ENCODE measurements at regions not wholly inside any gene's neighbourhood (a gene's known extent, or its start where the extent isn't known, plus 50 kb on each side); places are given as distances from the start of the nearest gene placed in this dataset.

GRCh38 chr9:89980600-89980999 lies 375.8 kb downstream of the GADD45G start (continued):
- no peak for TF ChIP-seq GLIS2 (tag by site-specific recombination; IDR thresholded peaks at IDR 0.05)

- ChIA-PET CTCF (no interaction called here), POLR2A (no interaction called here)
- Histone ChIP-seq H3K27ac (ENCODE audit: extremely low read depth, low read depth, low read length) (no peak overlapping the region), H3K4me3 (ENCODE audit: low read depth, low read length) (no peak overlapping the region), H3K36me3 (ENCODE audit: control insufficient read depth in 2 of 2, insufficient read depth in 1 of 2, low read length in 2 of 2) (no peaks in the 10 kb centered on the region), H3K9me3 (ENCODE audit: control insufficient read depth, insufficient read depth, low read depth, low read length) (no peaks in the 10 kb centered on the region), H3K4me1 (ENCODE audit: control insufficient read depth, insufficient read depth, low read length) (no peaks in the 10 kb centered on the region)
- TF ChIP-seq ZSCAN4 (tag by site-specific recombination; IDR thresholded peaks at IDR 0.05) (no peak), ZNF239 (tag by site-specific recombination; IDR thresholded peaks at IDR 0.05) (no peak), ZNF292 (tag by site-specific recombination; IDR thresholded peaks at IDR 0.05; ENCODE audit: borderline replicate concordance, low read depth) (no peak), ZSCAN16 (tag by site-specific recombination; IDR thresholded peaks at IDR 0.05) (no peak)
These were observed 377.2 kb downstream of the GADD45G start for GRCh38 chr9:89982016-89982415.

- H3K27ac ChIP-seq (ENCODE audit: extremely low read depth, low read depth, low read length) = no peak overlapping the region
- no peak overlapping the region for H3K4me3 ChIP-seq (ENCODE audit: low read depth, low read length)
- TF ChIP-seq ZXDB (tag by site-specific recombination; IDR thresholded peaks at IDR 0.05) (no peak), SETDB1 (IDR thresholded peaks at IDR 0.05; ENCODE audit: insufficient read length, low read length) (peak; percentile 25)
- no peaks in the 10 kb centered on the region for H3K4me1 ChIP-seq (ENCODE audit: control insufficient read depth, insufficient read depth, low read length)
- ChIA-PET POLR2A (no interaction called here), CTCF (interaction anchor here (0.6 to 0.7 kb wide), 2 partner anchors 91 to 159 kb away, joined by 3 read pairs; no protein-coding TSS in a partner anchor)
- no peaks in the 10 kb centered on the region for H3K36me3 ChIP-seq (ENCODE audit: control insufficient read depth in 2 of 2, insufficient read depth in 1 of 2, low read length in 2 of 2)
- no peaks in the 10 kb centered on the region for H3K9me3 ChIP-seq (ENCODE audit: control insufficient read depth, insufficient read depth, low read depth, low read length)
These were observed 378.6 kb downstream of the GADD45G start for GRCh38 chr9:89983411-89983810.

- Histone ChIP-seq H3K4me3 (ENCODE audit: low read depth, low read length) (no peak overlapping the region), H3K27ac (ENCODE audit: extremely low read depth, low read depth, low read length) (no peak overlapping the region), H3K36me3 (ENCODE audit: control insufficient read depth in 2 of 2, insufficient read depth in 1 of 2, low read length in 2 of 2) (no peaks in the 10 kb centered on the region), H3K9me3 (ENCODE audit: control insufficient read depth, insufficient read depth, low read depth, low read length) (no peaks in the 10 kb centered on the region), H3K4me1 (ENCODE audit: control insufficient read depth, insufficient read depth, low read length) (no peaks in the 10 kb centered on the region)
- no peak for TF ChIP-seq ZNF404 (tag by site-specific recombination; IDR thresholded peaks at IDR 0.05)
- no peak for TF ChIP-seq ZNF138 (tag by site-specific recombination; IDR thresholded peaks at IDR 0.05; ENCODE audit: borderline replicate concordance)
- no peak for TF ChIP-seq ZNF19 (tag by site-specific recombination; IDR thresholded peaks at IDR 0.05; ENCODE audit: low read depth)
- TF ChIP-seq HOXD13 (CRISPR knock-in tag; IDR thresholded peaks at IDR 0.05; ENCODE audit: borderline replicate concordance) = no peak
- no peak for TF ChIP-seq KLF9 (tag by site-specific recombination; IDR thresholded peaks at IDR 0.05; ENCODE audit: low read depth)
- TF ChIP-seq ZNF530 (tag by site-specific recombination; IDR thresholded peaks at IDR 0.05; ENCODE audit: low read depth) = no peak
- TF ChIP-seq ZNF114 (tag by site-specific recombination; IDR thresholded peaks at IDR 0.05) = no peak
- TF ChIP-seq ZNF311 (tag by site-specific recombination; IDR thresholded peaks at IDR 0.05; ENCODE audit: borderline replicate concordance) = no peak
- TF ChIP-seq KLF10 (tag by site-specific recombination; IDR thresholded peaks at IDR 0.05) = no peak
- TF ChIP-seq ZSCAN4 (tag by site-specific recombination; IDR thresholded peaks at IDR 0.05) = no peak
- POLR2A ChIA-PET = no interaction called here
- CTCF ChIA-PET = no interaction called here
These were observed 379.4 kb downstream of the GADD45G start for GRCh38 chr9:89984214-89984613.

GRCh38 chr9:89985068-89985467 lies 380.3 kb downstream of the GADD45G start:
- Histone ChIP-seq H3K4me3 (ENCODE audit: low read depth, low read length) (no peak overlapping the region), H3K9me3 (ENCODE audit: control insufficient read depth, insufficient read depth, low read depth, low read length) (no peaks in the 10 kb centered on the region), H3K36me3 (ENCODE audit: control insufficient read depth in 2 of 2, insufficient read depth in 1 of 2, low read length in 2 of 2) (no peaks in the 10 kb centered on the region), H3K4me1 (ENCODE audit: control insufficient read depth, insufficient read depth, low read length) (no peaks in the 10 kb centered on the region), H3K27ac (ENCODE audit: extremely low read depth, low read depth, low read length) (no peak overlapping the region)
- POLR2A ChIA-PET = interaction anchor here (0.6 kb wide), 1 partner anchor 1733 kb away, joined by 3 read pairs; no protein-coding TSS in a partner anchor
- TF ChIP-seq BCL11B (tag by site-specific recombination; IDR thresholded peaks at IDR 0.05; ENCODE audit: low read depth) (no peak), PATZ1 (tag by site-specific recombination; IDR thresholded peaks at IDR 0.05) (no peak), ZNF37A (tag by site-specific recombination; IDR thresholded peaks at IDR 0.05) (no peak), ZNF221 (tag by site-specific recombination; IDR thresholded peaks at IDR 0.05; ENCODE audit: borderline replicate concordance) (no peak), ZNF366 (tag by site-specific recombination; conservative IDR thresholded peaks at IDR 0.05) (no peak), ZNF707 (tag by site-specific recombination; IDR thresholded peaks at IDR 0.05) (no peak), ZBTB1 (tag by site-specific recombination; IDR thresholded peaks at IDR 0.05) (no peak), ZBTB8A (tag by site-specific recombination; IDR thresholded peaks at IDR 0.05) (no peak)
- CTCF ChIA-PET = no interaction called here
